ENCODE measurements at regions not wholly inside any gene's neighbourhood (a gene's known extent, or its start where the extent isn't known, plus 50 kb on each side); places are given as distances from the start of the nearest gene placed in this dataset.
"Not testable (repeated sequence)": the region's sequence is repeated elsewhere in the genome, so short reads cannot be mapped to it uniquely, and the experiment has no call there.

- Histone ChIP-seq H3K4me1 (ENCODE audit: insufficient read depth, low read length) (no peaks in the 10 kb centered on the region), H3K36me3 (ENCODE audit: insufficient read depth, low read length) (no peaks in the 10 kb centered on the region), H3K9me3 (ENCODE audit: low read length) (no peaks in the 10 kb centered on the region), H3K4me3 (ENCODE audit: low read length) (no peak overlapping the region), H2AFZ (ENCODE audit: low read depth, low read length) (no peak overlapping the region), H3K27me3 (ENCODE audit: insufficient read depth, low read length) (no peaks in the 10 kb centered on the region)
These were observed 155.8 kb upstream of the UGT8 start for GRCh38 chr4:114442856-114443255.

DNA sequence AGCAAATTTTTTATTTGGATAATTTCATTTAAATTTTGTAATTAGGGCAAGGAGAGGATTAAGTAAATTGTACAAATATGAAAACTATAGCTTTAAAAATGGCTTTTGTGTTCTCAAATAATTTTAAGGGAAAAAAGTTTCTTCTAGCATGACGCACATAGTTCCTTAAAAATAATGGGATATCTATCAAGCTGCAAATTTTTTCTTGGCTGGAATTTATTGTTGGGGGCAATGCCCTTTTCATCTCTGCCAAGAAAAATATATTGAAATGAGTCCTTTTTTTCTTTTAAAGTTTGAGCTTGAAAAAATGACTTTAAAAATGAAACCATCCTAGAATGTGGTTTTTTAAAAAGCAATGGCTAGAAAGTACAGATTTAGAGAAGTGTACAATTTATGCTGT is 154.4 kb upstream of the UGT8 start:
- Histone ChIP-seq H3K4me3 (ENCODE audit: low read length) (no peak overlapping the region), H2AFZ (ENCODE audit: low read depth, low read length) (no peak overlapping the region), H3K36me3 (ENCODE audit: insufficient read depth, low read length) (no peaks in the 10 kb centered on the region), H3K27me3 (ENCODE audit: insufficient read depth, low read length) (no peaks in the 10 kb centered on the region), H3K4me1 (ENCODE audit: insufficient read depth, low read length) (no peaks in the 10 kb centered on the region), H3K9me3 (ENCODE audit: low read length) (no peaks in the 10 kb centered on the region)

- H3K27me3 ChIP-seq (ENCODE audit: insufficient read depth, low read length); H3K36me3 ChIP-seq (ENCODE audit: insufficient read depth, low read length); H3K4me1 ChIP-seq (ENCODE audit: insufficient read depth, low read length); H2AFZ ChIP-seq (ENCODE audit: low read depth, low read length); H3K9me3 ChIP-seq (ENCODE audit: low read length); H3K4me3 ChIP-seq (ENCODE audit: low read length): not testable (repeated sequence)
These were observed 150.6 kb upstream of the UGT8 start for GRCh38 chr4:114447963-114448516.

- no peaks in the 10 kb centered on the region for H3K9me3 ChIP-seq (ENCODE audit: low read length)
- no peaks in the 10 kb centered on the region for H3K4me1 ChIP-seq (ENCODE audit: insufficient read depth, low read length)
- no peaks in the 10 kb centered on the region for H3K27me3 ChIP-seq (ENCODE audit: insufficient read depth, low read length)
- H3K36me3 ChIP-seq (ENCODE audit: insufficient read depth, low read length): no peaks in the 10 kb centered on the region
- H3K4me3 ChIP-seq (ENCODE audit: low read length): no peak overlapping the region
- no peak overlapping the region for H2AFZ ChIP-seq (ENCODE audit: low read depth, low read length)
These were observed 139.9 kb upstream of the UGT8 start for GRCh38 chr4:114458728-114459127.

DNA sequence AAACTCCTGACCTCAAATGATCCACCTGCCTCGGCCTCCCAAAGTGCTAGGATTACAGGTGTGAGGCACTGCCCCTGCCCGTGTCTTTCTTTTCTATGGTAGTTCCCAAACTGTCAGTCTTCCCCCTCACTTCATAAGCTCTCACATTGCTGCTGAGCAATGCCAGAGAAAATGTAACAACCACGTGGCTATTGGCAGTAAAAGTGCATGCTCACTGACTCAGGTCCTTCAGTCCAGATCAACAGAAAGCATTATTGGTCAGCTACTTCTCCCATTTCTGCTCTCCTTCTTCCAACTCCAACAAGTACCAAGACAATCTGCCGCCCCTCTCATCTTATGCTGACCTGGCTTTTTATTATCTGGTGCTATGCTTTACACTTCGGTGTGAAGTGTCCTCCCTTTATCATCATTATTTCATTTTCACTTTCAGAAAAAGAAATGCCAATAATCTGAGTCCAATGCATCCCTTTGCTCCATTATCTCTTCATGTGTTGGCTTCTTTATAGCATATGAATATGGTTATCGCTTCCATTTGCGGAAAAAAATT is 133.8 kb upstream of the UGT8 start:
- H3K4me1 ChIP-seq (ENCODE audit: insufficient read depth, low read length): no peaks in the 10 kb centered on the region

DNA sequence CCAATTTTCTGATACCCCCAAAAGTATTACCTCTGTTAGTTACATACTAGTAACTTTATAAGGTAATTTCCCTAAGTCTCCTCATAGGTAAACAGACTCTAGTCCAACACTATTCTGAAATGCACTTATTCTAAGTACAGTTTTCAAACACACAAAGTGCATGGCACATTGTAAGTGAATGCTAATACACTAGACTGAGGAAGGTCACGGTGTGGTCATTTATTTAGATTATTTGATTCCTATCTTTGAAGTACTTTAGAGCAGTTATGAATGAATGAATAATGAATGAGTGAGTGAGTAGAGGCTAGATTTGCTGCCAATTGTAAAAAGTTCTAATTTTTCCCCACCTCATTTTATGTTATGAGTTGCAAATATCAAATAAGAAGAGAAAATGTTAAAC is 132.8 kb upstream of the UGT8 start:
- Histone ChIP-seq H3K36me3 (ENCODE audit: insufficient read depth, low read length) (no peaks in the 10 kb centered on the region), H3K4me1 (ENCODE audit: insufficient read depth, low read length) (no peaks in the 10 kb centered on the region), H3K4me3 (ENCODE audit: low read length) (no peak overlapping the region), H3K9me3 (ENCODE audit: low read length) (no peaks in the 10 kb centered on the region), H2AFZ (ENCODE audit: low read depth, low read length) (no peak overlapping the region), H3K27me3 (ENCODE audit: insufficient read depth, low read length) (no peaks in the 10 kb centered on the region)

More for the DNA sequence above, 133.8 kb upstream of the UGT8 start:
- no peak overlapping the region for H2AFZ ChIP-seq (ENCODE audit: low read depth, low read length)
- no peaks in the 10 kb centered on the region for H3K36me3 ChIP-seq (ENCODE audit: insufficient read depth, low read length)
- no peaks in the 10 kb centered on the region for H3K27me3 ChIP-seq (ENCODE audit: insufficient read depth, low read length)
- no peak overlapping the region for H3K4me3 ChIP-seq (ENCODE audit: low read length)
- H3K9me3 ChIP-seq (ENCODE audit: low read length): no peaks in the 10 kb centered on the region

- Histone ChIP-seq H3K4me3 (ENCODE audit: low read length) (no peak overlapping the region), H3K9me3 (ENCODE audit: low read length) (no peaks in the 10 kb centered on the region), H3K36me3 (ENCODE audit: insufficient read depth, low read length) (no peaks in the 10 kb centered on the region), H3K4me1 (ENCODE audit: insufficient read depth, low read length) (no peaks in the 10 kb centered on the region), H3K27me3 (ENCODE audit: insufficient read depth, low read length) (no peaks in the 10 kb centered on the region), H2AFZ (ENCODE audit: low read depth, low read length) (no peak overlapping the region)
These were observed 132.3 kb upstream of the UGT8 start for GRCh38 chr4:114466299-114466698.

- Histone ChIP-seq H2AFZ (ENCODE audit: low read depth, low read length) (no peak overlapping the region), H3K27me3 (ENCODE audit: insufficient read depth, low read length) (no peaks in the 10 kb centered on the region), H3K9me3 (ENCODE audit: low read length) (no peaks in the 10 kb centered on the region), H3K4me3 (ENCODE audit: low read length) (no peak overlapping the region), H3K36me3 (ENCODE audit: insufficient read depth, low read length) (no peaks in the 10 kb centered on the region), H3K4me1 (ENCODE audit: insufficient read depth, low read length) (no peaks in the 10 kb centered on the region)
These were observed 126.2 kb upstream of the UGT8 start for GRCh38 chr4:114472269-114473032.

GRCh38 chr4:114474188-114474800 is 124.3 kb upstream of the UGT8 start:
- H2AFZ ChIP-seq (ENCODE audit: low read depth, low read length): no peak overlapping the region
- H3K4me1 ChIP-seq (ENCODE audit: insufficient read depth, low read length): no peaks in the 10 kb centered on the region
- no peaks in the 10 kb centered on the region for H3K36me3 ChIP-seq (ENCODE audit: insufficient read depth, low read length)
- H3K27me3 ChIP-seq (ENCODE audit: insufficient read depth, low read length): no peaks in the 10 kb centered on the region
- H3K4me3 ChIP-seq (ENCODE audit: low read length): no peak overlapping the region
- H3K9me3 ChIP-seq (ENCODE audit: low read length): no peaks in the 10 kb centered on the region

- no peaks in the 10 kb centered on the region for H3K9me3 ChIP-seq (ENCODE audit: low read length)
- H3K36me3 ChIP-seq (ENCODE audit: insufficient read depth, low read length): no peaks in the 10 kb centered on the region
- H3K27me3 ChIP-seq (ENCODE audit: insufficient read depth, low read length): no peaks in the 10 kb centered on the region
- no peaks in the 10 kb centered on the region for H3K4me1 ChIP-seq (ENCODE audit: insufficient read depth, low read length)
- no peak overlapping the region for H2AFZ ChIP-seq (ENCODE audit: low read depth, low read length)
- H3K4me3 ChIP-seq (ENCODE audit: low read length): no peak overlapping the region
These were observed 122.3 kb upstream of the UGT8 start for GRCh38 chr4:114476310-114476709.

GRCh38 chr4:114479595-114479994 is 119.0 kb upstream of the UGT8 start:
- Histone ChIP-seq H3K4me1 (ENCODE audit: insufficient read depth, low read length) (no peaks in the 10 kb centered on the region), H3K36me3 (ENCODE audit: insufficient read depth, low read length) (no peaks in the 10 kb centered on the region), H3K9me3 (ENCODE audit: low read length) (no peaks in the 10 kb centered on the region), H3K27me3 (ENCODE audit: insufficient read depth, low read length) (no peaks in the 10 kb centered on the region), H2AFZ (ENCODE audit: low read depth, low read length) (no peak overlapping the region), H3K4me3 (ENCODE audit: low read length) (no peak overlapping the region)

- Histone ChIP-seq H3K4me1 (ENCODE audit: insufficient read depth, low read length) (no peaks in the 10 kb centered on the region), H3K27me3 (ENCODE audit: insufficient read depth, low read length) (no peaks in the 10 kb centered on the region), H3K36me3 (ENCODE audit: insufficient read depth, low read length) (no peaks in the 10 kb centered on the region), H2AFZ (ENCODE audit: low read depth, low read length) (no peak overlapping the region), H3K4me3 (ENCODE audit: low read length) (no peak overlapping the region), H3K9me3 (ENCODE audit: low read length) (no peaks in the 10 kb centered on the region)
These were observed 116.8 kb upstream of the UGT8 start for GRCh38 chr4:114481856-114482255.

DNA sequence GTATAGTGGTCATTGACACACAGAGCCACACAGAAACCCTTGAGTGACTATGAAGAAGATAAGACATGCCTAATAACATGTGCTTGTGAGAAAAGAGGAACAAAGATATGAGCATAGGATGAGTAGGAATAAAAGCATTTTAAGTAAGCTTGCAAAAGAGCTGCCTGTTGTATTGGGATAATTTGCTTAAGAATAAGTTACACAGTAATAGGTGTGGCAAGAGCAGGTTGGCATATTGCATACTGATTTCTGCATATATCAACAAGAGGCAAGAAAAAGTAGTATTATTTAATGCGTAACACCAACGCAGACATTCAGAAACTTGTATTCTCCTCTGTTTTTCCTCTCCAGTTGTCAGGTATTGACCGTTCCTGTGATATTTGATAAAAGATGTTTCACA is 111.5 kb upstream of the UGT8 start:
- Histone ChIP-seq H3K9me3 (ENCODE audit: low read length) (no peaks in the 10 kb centered on the region), H2AFZ (ENCODE audit: low read depth, low read length) (no peak overlapping the region), H3K27me3 (ENCODE audit: insufficient read depth, low read length) (no peaks in the 10 kb centered on the region), H3K4me3 (ENCODE audit: low read length) (no peak overlapping the region), H3K36me3 (ENCODE audit: insufficient read depth, low read length) (no peaks in the 10 kb centered on the region), H3K4me1 (ENCODE audit: insufficient read depth, low read length) (no peaks in the 10 kb centered on the region)
